HEK293T (cell line): ENCODE measurements at regions not wholly inside any gene's neighbourhood (a gene's known extent, or its start where the extent isn't known, plus 50 kb on each side); places are given as distances from the start of the nearest gene placed in this dataset.

Experiments used
- CTCF ChIA-PET: fragments of 350-600 bp; formaldehyde crosslinking; extraction: SDS; loops from one replicate; lab custom pipeline; 2021; ENCODE audit warnings: antibody characterized with exemption, inconsistent platforms; lab: Yijun Ruan, JAX
- POLR2A ChIA-PET: fragments of 350-600 bp; formaldehyde crosslinking; extraction: SDS; loops from one replicate; lab custom pipeline; 2020; ENCODE audit warnings: antibody characterized with exemption, inconsistent platforms; lab: Yijun Ruan, JAX
- DNase-seq: peaks from one replicate; pipeline ENCODE4 v3.0.0; 2012; ENCODE audit warnings: mixed read lengths; ENCODE audit errors: extremely low spot score
- ARNT ChIP-seq: fragments of 450-650 bp; IDR thresholded peaks from 2 replicates; pipeline ENCODE4 v1.6.1; 2017; ENCODE audit warnings: mild to moderate bottlenecking
- BHLHE40 ChIP-seq: fragments of 450-650 bp; IDR thresholded peaks from 2 replicates; pipeline ENCODE4 v1.6.1; 2016; ENCODE audit warnings: mild to moderate bottlenecking, moderate library complexity, borderline replicate concordance
- CTBP1 ChIP-seq: fragments of 450-650 bp; IDR thresholded peaks from 2 replicates; pipeline ENCODE4 v1.6.1; 2016; ENCODE audit warnings: borderline replicate concordance
- ELF4 ChIP-seq: fragments of 450-650 bp; IDR thresholded peaks from 2 replicates; pipeline ENCODE4 v1.6.1; 2017; ENCODE audit warnings: antibody characterized with exemption
- FOXA1 ChIP-seq: fragments of 450-650 bp; IDR thresholded peaks from 2 replicates; pipeline ENCODE4 v1.6.1; 2016; ENCODE audit warnings: mild to moderate bottlenecking
- FOXK2 ChIP-seq: fragments of 450-650 bp; IDR thresholded peaks from 2 replicates; pipeline ENCODE4 v1.6.1; 2016; ENCODE audit warnings: mild to moderate bottlenecking
- FOXM1 ChIP-seq: fragments of 450-650 bp; IDR thresholded peaks from 2 replicates; pipeline ENCODE4 v1.6.1; 2017; ENCODE audit warnings: mild to moderate bottlenecking, borderline replicate concordance
- HDGF ChIP-seq: fragments of 450-650 bp; IDR thresholded peaks from 2 replicates; pipeline ENCODE4 v1.6.1; 2017; ENCODE audit warnings: antibody characterized with exemption, borderline replicate concordance
- L3MBTL2 ChIP-seq: fragments of 450-650 bp; conservative IDR thresholded peaks from 2 replicates; pipeline ENCODE4 v1.6.1; 2016; ENCODE audit warnings: mild to moderate bottlenecking
- LEF1 ChIP-seq: fragments of 450-650 bp; IDR thresholded peaks from 2 replicates; pipeline ENCODE4 v1.6.1; 2017; ENCODE audit warnings: mild to moderate bottlenecking, borderline replicate concordance
- NFRKB ChIP-seq: fragments of 450-650 bp; IDR thresholded peaks from 2 replicates; pipeline ENCODE4 v1.6.1; 2016; ENCODE audit warnings: mild to moderate bottlenecking, moderate library complexity
- SP1 ChIP-seq: fragments of 450-650 bp; IDR thresholded peaks from 2 replicates; pipeline ENCODE4 v1.6.1; 2017
- SUZ12 ChIP-seq: fragments of 450-650 bp; IDR thresholded peaks from 2 replicates; pipeline ENCODE4 v1.6.1; 2016; ENCODE audit warnings: mild to moderate bottlenecking
- TARDBP ChIP-seq: fragments of 450-650 bp; IDR thresholded peaks from 2 replicates; pipeline ENCODE4 v1.6.1; 2016
- ZNF384 ChIP-seq: fragments of 450-650 bp; IDR thresholded peaks from 2 replicates; pipeline ENCODE4 v1.6.1; 2016
- TF ChIP-seq, protein P1 (sequence below): fragments of 450-650 bp; IDR thresholded peaks from 2 replicates; pipeline ENCODE4 v1.6.1; 2016

DNA sequence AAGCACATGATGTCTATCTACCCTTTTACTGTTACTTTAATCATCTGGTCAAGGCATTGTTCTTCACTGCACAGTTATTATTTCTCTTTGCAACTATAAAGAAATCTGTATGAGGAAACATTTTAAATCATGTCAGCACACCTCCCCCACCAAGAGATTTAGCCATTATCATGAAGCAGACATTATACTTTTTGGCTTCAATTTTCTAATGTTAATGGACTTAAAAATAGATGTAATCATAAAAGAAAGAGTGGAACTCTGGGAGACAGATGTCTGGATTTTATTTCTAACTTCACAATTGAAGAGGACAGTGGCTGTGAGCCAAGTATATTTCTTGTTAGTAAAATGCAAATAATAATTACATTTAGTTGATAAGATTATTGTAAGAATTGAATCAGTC lies 932.4 kb downstream of the TAF11L14 start:
- no peak for DNase-seq
- POLR2A ChIA-PET, result no interaction called here
- CTCF ChIA-PET, result no interaction called here
- no peak for TF ChIP-seq ARNT
- TF ChIP-seq ELF4, result no peak
- no peak for TF ChIP-seq FOXA1
- no peak for TF ChIP-seq HDGF
- no peak for TF ChIP-seq TARDBP
- TF ChIP-seq, protein P1, sequence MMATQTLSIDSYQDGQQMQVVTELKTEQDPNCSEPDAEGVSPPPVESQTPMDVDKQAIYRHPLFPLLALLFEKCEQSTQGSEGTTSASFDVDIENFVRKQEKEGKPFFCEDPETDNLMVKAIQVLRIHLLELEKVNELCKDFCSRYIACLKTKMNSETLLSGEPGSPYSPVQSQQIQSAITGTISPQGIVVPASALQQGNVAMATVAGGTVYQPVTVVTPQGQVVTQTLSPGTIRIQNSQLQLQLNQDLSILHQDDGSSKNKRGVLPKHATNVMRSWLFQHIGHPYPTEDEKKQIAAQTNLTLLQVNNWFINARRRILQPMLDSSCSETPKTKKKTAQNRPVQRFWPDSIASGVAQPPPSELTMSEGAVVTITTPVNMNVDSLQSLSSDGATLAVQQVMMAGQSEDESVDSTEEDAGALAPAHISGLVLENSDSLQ, result no peak
- no peak for TF ChIP-seq BHLHE40
- no peak for TF ChIP-seq L3MBTL2
- no peak for TF ChIP-seq CTBP1
- no peak for TF ChIP-seq NFRKB
- TF ChIP-seq SUZ12, result no peak
- no peak for TF ChIP-seq SP1
- no peak for TF ChIP-seq FOXK2
- TF ChIP-seq ZNF384, result no peak
- TF ChIP-seq FOXM1, result no peak
- TF ChIP-seq LEF1, result no peak

DNA sequence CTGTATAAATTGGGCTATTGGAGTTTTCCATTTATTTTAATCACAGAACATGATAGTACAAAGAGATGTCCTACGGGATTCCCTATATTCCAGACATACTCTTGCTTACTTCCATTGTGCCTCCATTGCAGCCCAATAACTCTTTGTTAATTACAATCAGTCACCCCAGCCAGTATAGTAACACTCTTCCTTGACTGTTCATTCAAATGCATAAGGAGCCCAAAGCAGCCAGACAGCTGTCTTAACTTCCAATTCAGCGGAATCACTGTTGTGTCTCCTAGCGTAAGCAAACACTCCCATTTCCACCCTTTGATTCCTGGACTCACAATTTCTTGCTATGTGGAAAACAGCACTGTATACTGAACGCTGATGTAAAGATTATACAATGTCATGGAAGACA lies 942.3 kb downstream of the TAF11L14 start:
- TF ChIP-seq SUZ12 (no peak), LEF1 (no peak), SP1 (no peak), BHLHE40 (no peak), CTBP1 (no peak), FOXA1 (no peak), HDGF (no peak), NFRKB (no peak), ZNF384 (no peak), L3MBTL2 (no peak), ARNT (no peak), FOXM1 (no peak), FOXK2 (no peak), ELF4 (no peak), TARDBP (no peak)
- TF ChIP-seq, protein P1, result no peak
- ChIA-PET CTCF (no interaction called here), POLR2A (no interaction called here)
- DNase-seq, result no peak

DNA sequence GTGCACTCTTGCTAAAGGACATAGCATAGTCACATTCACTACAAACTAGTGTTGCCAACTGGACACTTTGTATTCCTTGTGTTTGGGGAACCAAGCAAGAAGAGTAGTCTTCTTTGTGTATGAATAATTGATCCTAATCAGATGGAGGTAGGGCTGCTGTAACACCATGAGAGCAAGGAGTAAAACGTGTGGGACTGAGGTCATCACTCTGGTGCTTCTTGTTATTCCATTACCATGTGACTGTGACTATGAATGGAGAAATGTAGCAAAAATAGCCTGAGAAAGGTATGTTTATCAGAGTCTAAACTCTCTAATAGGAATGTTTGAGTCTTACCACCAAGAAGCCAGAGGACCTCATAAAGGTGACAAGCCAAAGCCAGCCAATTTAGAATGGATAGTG lies 966.9 kb downstream of the TAF11L14 start:
- POLR2A ChIA-PET, result no interaction called here
- no peak for DNase-seq
- TF ChIP-seq L3MBTL2 (no peak), CTBP1 (no peak), ELF4 (no peak), HDGF (no peak), SP1 (no peak), ARNT (no peak), FOXM1 (no peak), NFRKB (no peak), TARDBP (no peak), ZNF384 (no peak), LEF1 (no peak), SUZ12 (no peak), BHLHE40 (no peak), FOXA1 (no peak), FOXK2 (no peak)
- TF ChIP-seq, protein P1, result no peak
- CTCF ChIA-PET, result no interaction called here

DNA sequence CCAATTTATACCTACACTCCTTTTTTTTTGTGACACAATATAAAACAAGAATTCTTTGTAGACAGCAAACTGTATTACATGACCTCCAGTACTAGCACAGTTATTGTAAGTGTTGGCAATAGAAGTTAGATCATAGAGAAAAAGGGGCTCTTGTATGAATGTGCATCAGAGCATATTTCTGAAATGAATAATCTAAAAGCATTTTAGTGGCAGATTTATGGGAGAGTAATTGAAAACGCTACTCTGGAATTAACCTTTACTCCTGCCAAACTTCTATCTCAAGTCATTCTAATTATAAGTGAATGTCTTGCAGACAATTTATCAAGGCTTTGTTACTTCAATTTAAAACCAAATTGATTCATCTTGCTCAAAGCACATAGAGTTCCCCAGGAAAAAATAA lies 968.1 kb downstream of the TAF11L14 start:
- TF ChIP-seq, protein P1, result no peak
- TF ChIP-seq L3MBTL2 (no peak), ELF4 (no peak), ARNT (no peak), TARDBP (no peak), NFRKB (no peak), SUZ12 (no peak), SP1 (no peak), FOXA1 (no peak), FOXM1 (no peak), CTBP1 (no peak), LEF1 (no peak), FOXK2 (no peak), HDGF (no peak), BHLHE40 (no peak), ZNF384 (no peak)
- ChIA-PET POLR2A (no interaction called here), CTCF (no interaction called here)
- no peak for DNase-seq

DNA sequence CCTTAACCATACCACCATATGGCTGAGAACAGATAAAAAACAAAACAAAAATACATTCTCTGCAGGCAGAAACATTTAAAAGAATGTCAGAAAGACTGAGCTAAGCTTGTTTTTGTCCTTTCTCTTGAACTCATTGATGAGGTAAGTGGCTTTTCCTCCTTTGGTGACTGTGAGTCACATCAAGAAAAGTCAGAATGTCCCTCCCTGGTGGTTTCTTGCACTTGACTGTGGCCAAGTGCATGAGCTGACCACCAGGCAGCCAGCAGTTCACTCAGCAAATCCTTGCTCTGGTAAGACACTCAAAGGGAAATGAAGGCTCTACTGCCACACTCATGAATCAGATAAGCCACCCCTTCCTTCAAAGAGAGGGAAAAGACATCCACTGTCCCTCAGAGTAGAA lies 970.9 kb downstream of the TAF11L14 start:
- ChIA-PET CTCF (no interaction called here), POLR2A (no interaction called here)
- DNase-seq, result no peak
- TF ChIP-seq HDGF (no peak), SUZ12 (no peak), BHLHE40 (no peak), CTBP1 (no peak), L3MBTL2 (no peak), FOXK2 (no peak), TARDBP (no peak), NFRKB (no peak), ELF4 (no peak), ARNT (no peak), LEF1 (no peak), FOXM1 (no peak), SP1 (no peak), ZNF384 (no peak)
- TF ChIP-seq, protein P1, result no peak
